H9 (cell line): ENCODE measurements at regions not wholly inside any gene's neighbourhood (a gene's known extent, or its start where the extent isn't known, plus 50 kb on each side); places are given as distances from the start of the nearest gene placed in this dataset.

ENCODE experiments used
- DNase-seq: peaks from one replicate; pipeline ENCODE4 v3.0.0-alpha.2; 2017
- H2AFZ ChIP-seq: one replicate; pipeline ENCODE4 v1.6.1; 2013; ENCODE audit warnings: mild to moderate bottlenecking, low read length, control low read depth, moderate library complexity
- H2AK5ac ChIP-seq: 2 replicates; pipeline ENCODE4 v1.6.1; 2013; ENCODE audit warnings: low read length, control low read depth, mixed read lengths; ENCODE audit not compliant: insufficient read length
- H2BK120ac ChIP-seq: one replicate; pipeline ENCODE4 v1.6.1; 2013; ENCODE audit warnings: low read depth, mild to moderate bottlenecking, low read length, control low read depth, inconsistent platforms; ENCODE audit not compliant: poor library complexity, severe bottlenecking
- H2BK12ac ChIP-seq: 2 replicates; pipeline ENCODE4 v1.6.1; 2013; ENCODE audit warnings: low read length, control low read depth, mixed read lengths, low read depth; ENCODE audit not compliant: insufficient read length
- H2BK15ac ChIP-seq: 2 replicates; pipeline ENCODE4 v1.6.1; 2013; ENCODE audit warnings: low read depth, low read length, control low read depth
- H2BK20ac ChIP-seq: one replicate; pipeline ENCODE4 v1.6.1; 2013; ENCODE audit warnings: low read depth, mild to moderate bottlenecking, low read length, control low read depth, inconsistent platforms; ENCODE audit not compliant: poor library complexity, severe bottlenecking
- H2BK5ac ChIP-seq: 2 replicates; pipeline ENCODE4 v1.6.1; 2013; ENCODE audit warnings: low read length, control low read depth, mixed read lengths; ENCODE audit not compliant: insufficient read length
- H3K14ac ChIP-seq: 2 replicates; pipeline ENCODE4 v1.6.1; 2013; ENCODE audit warnings: low read length, control low read depth; ENCODE audit not compliant: insufficient read depth
- H3K18ac ChIP-seq: 2 replicates; pipeline ENCODE4 v1.6.1; 2013; ENCODE audit warnings: low read depth, mild to moderate bottlenecking, mixed read lengths, low read length, control low read depth; ENCODE audit not compliant: insufficient read length
- H3K23ac ChIP-seq: 2 replicates; pipeline ENCODE4 v1.6.1; 2013; ENCODE audit warnings: low read length, control low read depth, mixed read lengths, low read depth; ENCODE audit not compliant: insufficient read length
- H3K23me2 ChIP-seq: 2 replicates; pipeline ENCODE4 v1.6.1; 2013; ENCODE audit warnings: low read depth, mild to moderate bottlenecking, mixed read lengths, low read length, control low read depth; ENCODE audit not compliant: insufficient read length, poor library complexity, severe bottlenecking
- H3K27ac ChIP-seq: 2 replicates; pipeline ENCODE4 v1.5.1; 2013; ENCODE audit warnings: low read length, control low read depth, mixed read lengths, low read depth; ENCODE audit not compliant: insufficient read length
- H3K27me3 ChIP-seq: 2 replicates; pipeline ENCODE4 v1.6.1; 2013; ENCODE audit warnings: low read length, control low read depth, inconsistent platforms; ENCODE audit not compliant: insufficient read depth
- H3K4ac ChIP-seq: 2 replicates; pipeline ENCODE4 v1.6.1; 2013; ENCODE audit warnings: low read depth, mild to moderate bottlenecking, control low read depth, inconsistent platforms, low read length, moderate library complexity
- H3K4me1 ChIP-seq: 2 replicates; pipeline ENCODE4 v1.6.1; 2013; ENCODE audit warnings: low read length, control low read depth, inconsistent platforms; ENCODE audit not compliant: insufficient read depth
- H3K4me2 ChIP-seq: 2 replicates; pipeline ENCODE4 v1.6.1; 2013; ENCODE audit warnings: low read length, control low read depth, mixed read lengths; ENCODE audit not compliant: insufficient read length, insufficient read depth
- H3K56ac ChIP-seq: 2 replicates; pipeline ENCODE4 v1.6.1; 2013; ENCODE audit warnings: low read depth, mild to moderate bottlenecking, mixed read lengths, low read length, control low read depth; ENCODE audit not compliant: insufficient read length
- H3K79me1 ChIP-seq: 2 replicates; pipeline ENCODE4 v1.6.1; 2013; ENCODE audit warnings: low read depth, mild to moderate bottlenecking, moderate library complexity, low read length, control low read depth, inconsistent platforms; ENCODE audit not compliant: insufficient read depth, poor library complexity, severe bottlenecking
- H3K79me2 ChIP-seq: 2 replicates; pipeline ENCODE4 v1.6.1; 2013; ENCODE audit warnings: low read length, control low read depth, inconsistent platforms; ENCODE audit not compliant: insufficient read depth
- H3K9ac ChIP-seq: 2 replicates; pipeline ENCODE4 v1.6.1; 2013; ENCODE audit warnings: low read length, control low read depth, mixed read lengths; ENCODE audit not compliant: insufficient read length; ENCODE audit errors: extremely low read depth
- H3K9me3 ChIP-seq: one replicate; pipeline ENCODE4 v1.6.1; 2013; ENCODE audit warnings: low read depth, low read length, inconsistent platforms; ENCODE audit not compliant: control insufficient read depth
- H3T11ph ChIP-seq: one replicate; pipeline ENCODE4 v1.6.1; 2013; ENCODE audit warnings: mild to moderate bottlenecking, low read length, control low read depth, inconsistent platforms
- H4K20me1 ChIP-seq: one replicate; pipeline ENCODE4 v1.6.1; 2013; ENCODE audit not compliant: control insufficient read depth, insufficient read length, insufficient read depth
- H4K5ac ChIP-seq: 2 replicates; pipeline ENCODE4 v1.6.1; 2013; ENCODE audit warnings: low read depth, mild to moderate bottlenecking, mixed read lengths, low read length, control low read depth; ENCODE audit not compliant: insufficient read length
- H4K8ac ChIP-seq: replicated peaks from 2 replicates; pipeline ENCODE4 v1.6.1; 2013; ENCODE audit warnings: low read length, control low read depth, mixed read lengths, low read depth; ENCODE audit not compliant: insufficient read length
- H4K91ac ChIP-seq: 2 replicates; pipeline ENCODE4 v1.6.1; 2013; ENCODE audit warnings: low read depth, mild to moderate bottlenecking, moderate library complexity, mixed read lengths, low read length, control low read depth; ENCODE audit not compliant: insufficient read length
- H3K27ac Mint-ChIP-seq, 3 experiments: 2 replicates in 2 of 3; 3 replicates in 1 of 3; pipeline ENCODE4 v1.8.0; 2020 to 2021; ENCODE audit warnings: mixed read lengths in 3 of 3, mild to moderate bottlenecking in 1 of 3, moderate library complexity in 1 of 3
- H3K27me3 Mint-ChIP-seq: 2 replicates; pipeline ENCODE4 v1.8.0; 2021; ENCODE audit warnings: low read depth, mild to moderate bottlenecking, moderate library complexity, mixed read lengths
- H3K36me3 Mint-ChIP-seq, 3 experiments: 2 replicates in 2 of 3; 3 replicates in 1 of 3; pipeline ENCODE4 v1.8.0; 2020 to 2021; ENCODE audit warnings: low read depth in 3 of 3, mixed read lengths in 3 of 3; ENCODE audit not compliant: insufficient read depth in 1 of 3
- H3K4me1 Mint-ChIP-seq, 2 experiments: 2 replicates each; pipeline ENCODE4 v1.8.0; 2020; ENCODE audit warnings: mixed read lengths in 2 of 2
- H3K4me3 Mint-ChIP-seq, 2 experiments: 2 replicates in 1 of 2; 3 replicates in 1 of 2; pipeline ENCODE4 v1.8.0; 2020 to 2021; ENCODE audit warnings: mild to moderate bottlenecking in 2 of 2, mixed read lengths in 2 of 2, moderate library complexity in 1 of 2
- H3K9me3 Mint-ChIP-seq, 2 experiments: 2 replicates in 1 of 2; 3 replicates in 1 of 2; pipeline ENCODE4 v1.8.0; 2020; ENCODE audit warnings: mild to moderate bottlenecking in 2 of 2, mixed read lengths in 2 of 2, moderate library complexity in 1 of 2
- CTCF ChIP-seq: fragments of 200-600 bp; sonication (generic); conservative IDR thresholded peaks from 3 replicates; pipeline ENCODE4 v1.8.0; 2021; ENCODE audit warnings: antibody characterized with exemption, mild to moderate bottlenecking
- WGBS: extraction: QIAGEN DNeasy Blood & Tissue Kit; methylation state at CpG from one replicate; pipeline ENCODE4 v1.1.7; 2013; ENCODE audit warnings: missing lambda C conversion rate, low lambda C conversion rate, mixed read lengths; ENCODE audit not compliant: insufficient read length; ENCODE audit errors: extremely low coverage; 5-methylcytosine and 5-hydroxymethylcytosine counted together

DNA sequence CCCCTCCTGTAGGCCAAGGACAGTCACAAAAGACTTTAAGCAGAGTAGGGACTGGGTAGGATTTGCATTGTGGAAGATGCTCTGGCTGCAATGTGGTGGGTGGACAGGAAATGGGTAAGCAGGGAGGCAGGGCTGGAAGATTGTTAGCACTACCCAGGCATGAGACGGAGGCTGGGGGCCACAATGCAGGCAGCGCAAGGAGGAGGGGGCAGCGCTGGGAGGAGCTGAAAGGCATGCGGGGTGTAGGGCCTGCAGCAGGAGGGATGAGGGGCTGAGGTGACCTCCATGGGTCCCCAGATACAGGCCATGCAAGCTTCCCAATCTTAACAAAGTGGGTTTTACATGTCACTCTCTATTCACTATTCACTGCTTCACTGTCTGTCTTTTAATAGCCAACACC is 213.1 kb downstream of the CXCL12 start:
- H3K4me2 ChIP-seq, result no peak overlapping the region
- no peak overlapping the region for H3K18ac ChIP-seq
- no peak overlapping the region for H3K56ac ChIP-seq
- H3K9ac ChIP-seq, result no peak overlapping the region
- H3K27me3 Mint-ChIP-seq, result peaks cover 3% of the 10 kb centered on the region; the same call in 1 of the 2 replicates
- H2BK5ac ChIP-seq, result no peak overlapping the region
- no peak overlapping the region for H2BK20ac ChIP-seq
- no peak overlapping the region for H3K23ac ChIP-seq
- peaks cover 7 to 13% of the 10 kb centered on the region in 2 experiments for H3K4me1 Mint-ChIP-seq
- no peak overlapping the region for H4K8ac ChIP-seq
- no peak overlapping the region for H2BK12ac ChIP-seq
- no peaks in the 10 kb centered on the region; a peak in 2 of 5 replicates for H3K9me3 Mint-ChIP-seq
- TF ChIP-seq CTCF, result no peak
- no peak overlapping the region for H3K27ac Mint-ChIP-seq
- no peaks in the 10 kb centered on the region for H3K4me1 ChIP-seq
- H4K91ac ChIP-seq, result no peak overlapping the region
- H3K79me2 ChIP-seq, result no peaks in the 10 kb centered on the region; the same call in 1 of the 2 replicates
- no peak overlapping the region for H2BK15ac ChIP-seq
- no peak overlapping the region; the same call in 1 of the 2 replicates for H3K14ac ChIP-seq
- H4K5ac ChIP-seq, result no peak overlapping the region
- H3T11ph ChIP-seq, result no peak overlapping the region
- no CpG with 5 or more reads among the region's 4 CpGs for WGBS
- no peaks in the 10 kb centered on the region for H3K79me1 ChIP-seq
- no peaks in the 10 kb centered on the region for H3K27me3 ChIP-seq
- no peak for DNase-seq
- no peaks in the 10 kb centered on the region for H4K20me1 ChIP-seq
- no peak overlapping the region for H3K4me3 Mint-ChIP-seq
- H3K4ac ChIP-seq, result no peak overlapping the region
- no peak overlapping the region for H2AK5ac ChIP-seq
- no peak overlapping the region for H3K27ac ChIP-seq
- no peaks in the 10 kb centered on the region for H3K23me2 ChIP-seq
- no peaks in the 10 kb centered on the region for H3K9me3 ChIP-seq
- H2AFZ ChIP-seq, result no peak overlapping the region
- H3K36me3 Mint-ChIP-seq, result no peaks in the 10 kb centered on the region
- no peak overlapping the region for H2BK120ac ChIP-seq
